HG03097 (cell line): ENCODE measurements at regions not wholly inside any gene's neighbourhood (a gene's known extent, or its start where the extent isn't known, plus 50 kb on each side); places are given as distances from the start of the nearest gene placed in this dataset.

Experiments used
- ATAC-seq: cut with Tn5 transposase; IDR thresholded peaks from one replicate; pipeline ENCODE4 v1.9.1; 2021; ENCODE audit not compliant: unreplicated experiment, low FRiP score

DNA sequence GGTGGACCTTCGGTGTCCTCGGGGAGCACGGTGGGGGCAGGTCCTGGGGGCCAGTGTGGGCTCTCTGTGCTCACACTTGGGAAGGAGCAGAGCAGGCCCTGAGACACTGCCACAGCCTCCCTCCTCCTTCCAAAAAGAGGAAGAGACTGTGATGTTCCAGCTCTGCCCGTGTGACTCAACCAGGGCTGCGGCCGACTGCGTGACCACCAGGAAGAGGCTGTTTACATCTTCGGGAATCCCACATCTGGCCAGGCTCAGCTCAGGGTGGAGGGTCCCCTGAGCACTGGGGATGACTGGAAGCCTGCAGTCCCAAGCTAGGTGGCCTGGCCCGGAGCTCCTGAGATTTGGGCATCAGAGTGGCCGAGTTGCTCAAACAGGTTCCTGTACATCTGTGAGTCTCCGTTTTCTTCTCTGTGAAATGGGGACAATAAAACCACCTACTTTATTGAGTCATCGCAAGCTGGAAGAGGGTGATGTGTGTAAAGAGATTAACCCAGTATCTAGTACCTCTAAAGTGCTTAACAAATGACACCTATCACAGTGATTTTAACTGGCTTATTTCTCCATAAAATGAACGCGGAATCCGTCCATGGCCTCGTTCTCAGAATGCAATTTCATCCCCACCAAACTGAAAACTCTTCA lies 242.1 kb downstream of the DLL1 start:
- no peak for ATAC-seq

DNA sequence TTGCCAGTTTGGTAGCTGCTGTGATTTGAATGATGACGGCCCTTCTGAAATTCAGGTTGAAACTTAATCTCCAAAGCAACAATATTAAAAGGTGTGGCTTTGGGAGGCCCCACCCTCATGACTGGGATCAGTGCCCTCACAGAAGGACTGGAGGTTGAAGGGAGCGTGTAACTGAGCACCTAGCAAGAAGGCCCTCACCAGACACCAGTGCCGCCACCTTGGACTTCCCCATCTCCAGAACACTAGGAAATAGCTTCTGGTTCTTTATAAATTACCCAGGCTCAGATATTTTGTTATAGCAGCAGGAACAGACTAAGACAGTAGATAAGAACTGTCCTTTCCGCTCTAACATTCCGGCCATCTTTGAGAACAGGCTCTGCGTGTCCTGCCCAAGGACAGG lies 243.1 kb downstream of the DLL1 start:
- ATAC-seq = no peak

DNA sequence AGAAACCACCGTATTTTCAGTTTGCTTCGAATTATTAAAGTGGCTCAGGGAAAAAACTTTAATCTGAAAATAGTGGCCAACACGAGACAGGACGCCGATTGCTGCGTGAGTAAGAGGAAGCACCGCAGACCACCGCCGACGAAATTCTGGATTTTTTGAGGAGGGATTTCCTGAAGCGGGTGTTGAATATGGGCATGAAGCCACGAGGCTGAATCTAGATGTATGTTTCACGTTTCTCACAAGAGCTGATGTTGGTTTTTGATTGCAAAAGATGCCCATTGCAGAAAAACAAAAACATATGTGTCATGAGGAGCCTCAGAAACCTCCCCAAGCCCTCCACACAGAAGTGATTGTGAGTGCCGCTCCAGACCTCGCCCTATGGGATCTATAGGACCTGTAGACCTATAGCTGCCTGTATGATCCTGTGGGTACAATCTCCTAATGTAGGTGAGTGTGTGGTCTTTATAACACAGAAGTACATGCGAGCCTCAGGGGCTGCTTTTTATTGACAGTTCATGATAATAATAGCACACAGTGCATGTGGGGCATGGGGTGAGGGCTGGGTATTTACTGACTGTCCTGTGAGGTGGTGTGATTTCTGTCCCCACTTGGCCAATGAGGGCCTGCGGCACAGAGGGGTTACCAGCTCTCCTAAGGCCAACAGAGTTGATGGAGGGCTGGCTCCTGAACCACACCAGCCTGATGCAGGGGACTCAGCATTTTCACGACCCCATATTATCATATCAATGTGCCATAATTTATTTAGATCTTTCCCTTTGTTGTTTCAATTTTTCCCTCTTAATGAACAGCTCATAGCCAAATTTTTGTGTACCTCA lies 243.9 kb downstream of the DLL1 start:
- ATAC-seq = no peak

DNA sequence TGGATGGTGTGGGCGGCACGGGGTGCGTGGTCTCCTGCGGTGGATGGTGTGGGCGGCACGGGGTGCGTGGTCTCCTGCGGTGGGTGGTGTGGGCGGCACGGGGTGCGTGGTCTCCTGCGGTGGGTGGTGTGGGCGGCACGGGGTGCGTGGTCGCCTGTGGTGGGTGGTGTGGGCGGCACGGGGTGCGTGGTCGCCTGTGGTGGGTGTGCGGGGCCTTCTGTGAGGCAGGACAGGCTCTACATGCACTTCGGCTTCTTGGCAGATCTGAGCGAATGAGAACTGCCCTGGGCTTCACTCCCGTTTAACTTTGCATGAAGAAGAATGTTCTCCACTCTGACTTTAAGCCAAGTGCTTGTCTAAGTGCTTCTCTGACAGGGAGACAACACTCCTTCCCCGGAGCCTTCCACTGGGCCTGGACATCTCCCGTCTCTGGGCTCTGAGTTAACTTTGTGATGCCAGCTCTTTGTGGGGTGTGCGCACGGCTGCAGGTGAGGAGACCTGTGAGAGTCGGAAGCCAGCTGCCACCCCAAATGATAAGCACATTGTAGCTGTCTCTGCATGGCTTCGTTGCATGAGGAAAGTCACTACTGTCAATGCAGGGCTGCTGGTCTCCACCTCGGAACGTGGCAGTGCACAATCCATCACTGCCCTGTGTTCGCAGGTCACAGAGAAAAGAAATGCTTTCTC lies 244.8 kb downstream of the DLL1 start:
- no peak for ATAC-seq

DNA sequence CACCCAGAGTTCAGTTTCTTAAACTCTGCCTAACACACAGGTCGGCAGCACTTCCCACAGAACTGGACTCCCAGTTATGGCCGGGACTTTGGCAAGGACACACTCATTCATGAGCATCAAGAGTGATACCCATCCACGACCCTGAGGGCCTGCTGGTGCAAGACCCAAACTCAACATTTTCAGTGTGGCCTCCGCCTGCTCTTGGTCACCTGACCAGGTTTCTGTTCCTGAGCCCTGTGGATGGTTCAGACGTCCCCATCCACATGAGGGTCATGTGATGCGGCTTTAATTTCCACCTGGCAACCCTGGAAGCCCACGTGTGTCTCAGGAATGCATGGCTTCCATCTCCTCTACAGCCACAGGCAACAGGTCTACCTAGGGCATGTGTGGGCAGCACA lies 245.3 kb downstream of the DLL1 start:
- no peak for ATAC-seq

DNA sequence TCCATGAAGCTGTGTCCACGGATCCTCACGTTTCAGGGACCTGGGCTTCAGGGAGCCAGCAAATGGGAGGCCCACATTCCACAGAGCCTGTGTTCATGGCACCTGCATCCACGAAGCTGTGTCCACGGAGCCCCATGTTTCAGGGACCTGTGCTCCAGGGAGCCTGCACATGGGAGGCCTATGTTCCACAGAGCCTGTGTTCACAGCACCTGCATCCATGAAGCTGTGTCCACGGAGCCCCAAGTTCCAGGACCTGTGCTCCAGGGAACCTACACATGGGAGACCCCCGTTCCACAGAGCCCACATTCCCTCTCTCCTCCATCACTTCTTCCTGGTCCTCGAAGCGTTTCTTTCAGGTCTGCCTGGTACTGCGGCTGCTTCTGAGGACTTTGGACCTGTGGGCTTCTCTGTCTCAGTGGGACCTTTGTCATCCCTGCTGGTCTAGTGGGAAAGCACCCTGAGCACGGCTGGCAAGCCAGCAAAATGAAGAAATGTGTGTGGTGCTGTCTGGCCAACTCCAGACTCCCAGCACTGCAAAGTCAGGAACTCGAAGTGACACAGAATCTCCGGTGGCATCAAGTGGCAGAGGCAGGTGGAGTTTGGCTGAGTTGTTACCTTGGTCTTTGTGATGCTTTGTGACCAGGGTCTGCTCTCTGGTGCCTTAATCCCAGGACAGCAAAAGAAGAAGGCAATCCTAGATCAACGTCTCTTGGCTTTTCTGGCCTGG lies 245.9 kb downstream of the DLL1 start:
- no peak for ATAC-seq

DNA sequence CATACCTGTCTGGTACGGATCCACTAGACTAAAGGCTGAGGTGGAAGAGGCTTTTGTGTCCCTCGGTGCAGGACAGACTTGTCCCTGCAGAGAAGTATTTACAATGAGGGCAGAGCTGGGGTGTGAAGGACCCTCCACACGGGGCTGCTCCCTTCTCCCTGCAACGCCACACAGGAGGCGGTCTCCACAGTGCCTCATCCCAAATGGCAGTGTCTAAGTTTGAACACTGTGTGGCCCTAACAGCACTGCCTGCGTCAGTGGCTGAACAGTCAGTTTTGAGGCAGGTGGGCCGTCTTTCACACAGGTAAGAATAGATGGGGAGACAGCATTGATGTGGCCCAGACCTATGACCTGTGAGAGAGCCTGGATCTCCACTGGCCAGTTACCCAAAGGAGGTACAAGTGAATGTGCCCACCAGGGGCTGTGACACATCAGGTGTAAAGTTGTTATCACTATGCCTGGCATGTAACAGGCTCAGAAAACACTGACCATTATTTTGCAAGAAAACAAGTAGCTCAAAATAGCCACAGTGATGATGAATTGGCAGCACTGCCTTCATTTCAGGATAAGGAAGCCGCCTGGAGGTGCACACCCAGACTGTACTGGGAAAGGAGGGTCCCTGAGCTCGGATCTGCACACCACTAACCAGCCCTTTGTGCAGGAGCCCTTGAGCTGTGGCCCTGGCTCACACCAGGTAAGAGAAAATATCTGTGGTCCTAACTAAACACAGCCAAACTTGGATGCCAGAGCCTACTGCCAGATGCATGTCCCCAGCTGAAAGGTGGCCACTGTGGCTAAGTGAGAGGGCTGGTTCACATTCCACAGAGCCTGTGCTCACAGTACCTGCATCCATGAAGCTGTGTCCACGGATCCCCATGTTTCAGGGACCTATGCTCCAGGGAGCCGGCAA lies 246.7 kb downstream of the DLL1 start:
- ATAC-seq = no peak

DNA sequence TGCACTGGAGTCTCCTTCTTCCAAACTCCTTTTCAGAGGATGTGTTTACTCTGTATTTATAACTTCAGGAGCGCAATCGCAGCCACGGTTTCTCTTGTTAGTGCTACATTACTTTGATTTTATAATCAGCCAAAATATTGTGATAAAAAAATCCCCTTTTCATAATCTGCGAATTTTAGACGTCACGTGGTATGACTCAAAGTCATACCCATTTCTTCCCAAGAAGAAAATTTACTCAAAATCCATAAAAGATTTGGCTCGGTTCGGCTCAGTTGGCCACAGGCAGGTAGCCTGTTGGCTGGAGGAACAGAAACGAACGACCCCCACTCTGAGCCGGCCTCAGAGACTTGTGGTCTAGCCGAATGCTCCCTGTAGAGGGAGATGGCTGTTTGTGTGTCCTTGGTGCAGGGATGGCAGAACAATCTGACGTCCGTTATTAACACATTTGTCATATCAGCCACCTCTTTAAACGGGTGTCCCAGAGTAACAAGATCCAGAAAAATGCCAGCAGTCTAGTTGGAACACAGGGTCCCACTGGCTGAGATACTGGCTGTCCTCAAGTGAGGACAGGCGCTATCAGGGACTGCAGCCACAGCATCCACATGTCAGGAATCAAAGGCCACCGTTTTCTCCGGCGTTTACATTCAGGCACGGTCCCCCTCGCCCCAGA lies 247.6 kb downstream of the DLL1 start:
- ATAC-seq = no peak

DNA sequence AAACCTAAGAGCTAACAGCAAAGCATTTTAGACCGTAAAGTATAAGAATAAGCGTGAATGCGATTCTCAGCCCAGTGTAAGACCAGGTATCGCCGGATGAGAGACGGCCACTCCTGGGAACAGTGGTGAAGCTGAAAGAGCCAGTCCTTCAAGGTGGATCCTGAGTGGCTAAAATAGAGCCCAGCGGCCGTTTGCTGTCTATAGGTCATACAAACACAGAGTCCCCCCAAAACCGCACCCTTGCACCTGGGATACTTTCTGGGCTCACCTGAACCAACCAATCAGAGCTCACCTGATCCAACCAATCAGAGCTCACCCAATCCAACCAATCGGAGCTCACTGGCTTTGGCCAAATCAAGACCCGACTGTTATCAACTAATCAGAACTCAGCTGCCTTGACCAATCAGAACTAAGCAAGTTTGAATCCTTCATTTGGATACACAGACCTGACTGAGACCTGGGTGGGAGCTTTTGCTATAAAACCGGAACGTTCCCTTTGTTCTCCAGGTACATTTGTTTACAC lies 248.2 kb downstream of the DLL1 start:
- no peak for ATAC-seq

DNA sequence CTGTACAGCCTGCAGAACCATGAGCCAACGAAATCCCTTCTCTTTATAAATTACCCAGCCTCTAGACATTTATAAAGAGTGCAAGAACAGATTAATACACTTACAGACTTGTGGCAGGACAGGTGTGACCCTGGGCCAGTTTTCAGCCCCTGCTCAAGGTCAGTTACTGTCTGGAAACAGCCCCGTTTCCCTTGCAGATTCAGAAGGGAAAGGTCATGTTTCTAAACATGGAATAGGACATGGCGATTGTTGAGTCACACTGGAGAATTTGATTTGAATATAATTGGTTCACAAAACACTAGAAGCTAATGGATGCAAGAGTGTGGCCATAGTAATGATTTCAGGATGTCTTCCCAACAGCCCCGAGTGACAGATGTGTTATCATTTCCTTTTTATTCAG lies 248.8 kb downstream of the DLL1 start:
- ATAC-seq = no peak

DNA sequence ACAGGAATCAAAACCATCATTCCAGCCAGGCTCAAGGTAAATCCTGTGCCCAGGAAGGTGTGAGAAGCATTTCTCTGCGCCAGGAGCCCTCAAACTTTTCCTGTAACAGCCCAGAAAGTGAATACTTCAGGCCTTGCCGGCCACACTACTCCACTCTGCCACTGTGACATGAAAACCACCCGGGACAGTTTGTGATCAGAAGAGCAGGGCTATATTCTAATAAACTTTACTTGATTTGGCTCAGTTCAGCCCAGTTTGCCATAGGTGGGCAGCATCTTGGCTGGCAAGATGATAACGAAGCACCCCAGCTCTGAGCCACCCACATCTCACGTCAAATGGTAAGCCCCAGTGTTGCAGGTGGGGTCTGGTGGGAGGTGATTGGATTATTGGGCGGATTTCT lies 249.4 kb downstream of the DLL1 start:
- ATAC-seq = no peak

DNA sequence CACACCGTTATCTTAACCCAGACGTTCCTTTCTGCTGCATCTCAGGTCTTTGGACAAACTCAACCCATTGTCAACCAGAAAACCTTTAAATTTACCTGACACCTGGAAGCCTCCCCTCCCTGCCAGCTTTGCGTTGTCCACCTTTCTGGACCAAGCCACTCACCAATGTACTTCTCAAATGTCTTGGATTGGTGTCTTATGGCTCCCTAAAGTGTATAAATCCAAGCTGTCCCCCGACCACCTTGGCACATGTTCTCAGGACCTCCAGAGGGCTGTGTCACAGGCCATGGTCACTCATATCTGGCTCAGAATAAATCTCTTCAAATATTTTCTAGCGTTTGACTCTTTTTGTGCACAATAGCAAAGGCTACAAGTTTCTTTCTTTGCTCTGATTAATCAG lies 250.0 kb downstream of the DLL1 start:
- no peak for ATAC-seq

DNA sequence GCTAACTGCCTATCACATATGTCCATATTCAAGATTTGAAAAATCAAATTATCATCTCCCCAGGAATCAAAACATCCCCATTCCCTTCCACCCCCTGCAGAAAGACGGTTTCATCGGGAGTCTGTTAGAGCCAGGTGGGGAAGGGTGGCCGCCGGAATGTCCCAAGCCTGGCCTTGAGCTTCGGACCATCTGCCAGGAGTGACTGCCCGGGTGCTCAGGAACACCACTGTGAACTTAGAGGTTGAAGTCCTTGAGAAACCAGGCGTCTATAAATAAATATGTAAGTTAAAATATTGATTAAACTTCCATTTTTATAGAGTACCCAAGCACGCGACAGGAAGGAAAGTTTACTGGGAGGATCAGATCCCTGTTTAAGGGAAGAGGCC lies 250.8 kb downstream of the DLL1 start:
- no peak for ATAC-seq

DNA sequence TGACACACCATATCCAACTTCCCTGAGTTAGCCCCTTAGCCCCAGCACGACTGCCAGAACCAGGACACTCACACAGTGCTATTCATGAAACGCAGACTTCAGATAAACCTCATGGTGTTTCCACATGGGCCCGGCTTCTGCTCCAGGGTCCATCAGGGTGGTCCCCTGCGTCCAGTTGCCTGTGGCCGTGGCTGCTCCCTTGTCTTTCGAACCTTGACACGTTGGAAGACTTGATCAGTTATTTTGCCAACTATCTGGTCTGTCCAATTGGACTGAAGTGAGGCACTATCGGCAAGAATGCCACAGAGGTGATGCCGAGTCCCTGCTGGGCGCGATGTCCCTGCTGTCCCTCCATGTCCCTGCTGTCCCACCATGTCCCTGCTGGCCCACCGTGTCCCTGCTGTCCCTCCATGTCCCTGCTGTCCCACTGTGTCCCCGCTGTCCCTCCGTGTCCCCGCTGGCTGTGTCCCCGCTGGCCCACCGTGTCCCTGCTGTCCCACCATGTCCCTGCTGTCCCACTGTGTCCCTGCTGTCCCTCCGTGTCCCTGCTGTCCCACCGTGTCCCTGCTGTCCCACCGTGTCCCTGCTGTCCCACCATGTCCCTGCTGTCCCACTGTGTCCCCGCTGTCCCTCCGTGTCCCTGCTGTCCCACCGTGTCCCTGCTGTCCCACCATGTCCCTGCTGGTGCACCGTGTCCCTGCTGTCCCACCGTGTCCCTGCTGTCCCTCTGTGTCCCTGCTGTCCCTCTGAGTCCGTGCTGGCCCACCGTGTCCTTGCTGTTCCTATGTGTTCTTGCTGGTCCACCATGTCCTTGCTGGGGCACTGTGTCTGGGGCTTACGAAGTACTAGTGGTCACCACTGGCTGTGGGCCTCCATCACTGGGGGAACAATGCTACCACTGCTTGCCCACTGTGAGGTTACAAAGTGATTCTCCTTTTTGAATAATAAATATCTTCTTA lies 251.4 kb downstream of the DLL1 start:
- ATAC-seq = no peak

DNA sequence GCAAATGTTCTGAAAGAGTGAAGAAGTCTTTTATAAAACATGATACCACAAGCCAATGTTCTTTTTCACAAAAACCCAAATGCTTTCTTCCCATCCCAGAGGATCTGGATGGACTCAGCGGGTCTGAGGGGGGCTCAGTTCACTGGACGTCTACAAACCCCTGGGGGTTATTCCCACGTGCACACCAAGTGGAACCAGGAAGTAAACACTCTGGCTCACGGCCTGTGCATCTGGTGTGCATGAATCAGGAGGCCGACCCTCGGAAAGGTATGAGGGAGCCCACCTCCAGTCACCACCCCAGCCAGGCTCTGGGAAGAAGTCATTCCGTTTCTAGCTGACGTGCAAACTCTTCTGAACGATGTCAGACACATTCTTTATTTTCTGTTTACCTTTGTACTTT lies 252.2 kb downstream of the DLL1 start:
- no peak for ATAC-seq

DNA sequence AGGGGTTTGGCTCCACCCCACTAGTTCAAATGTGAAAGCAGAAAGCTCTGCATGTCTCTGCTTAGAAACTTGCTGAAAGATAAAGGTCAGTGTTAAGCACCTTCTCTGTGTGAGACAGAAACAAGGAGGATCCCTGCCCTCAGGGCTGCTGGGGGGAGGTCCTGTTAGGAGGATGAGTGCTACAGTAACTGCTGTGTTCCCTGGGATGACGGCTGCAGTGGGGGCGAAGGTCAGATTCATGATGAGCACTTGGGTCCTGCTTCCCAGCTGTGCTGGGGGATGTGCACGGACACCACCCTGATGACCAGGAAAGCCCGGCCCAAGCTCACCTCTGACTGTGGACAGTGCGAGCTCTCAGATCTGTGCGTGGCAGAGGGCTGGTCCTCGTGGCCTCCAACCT lies 252.6 kb downstream of the DLL1 start:
- no peak for ATAC-seq

DNA sequence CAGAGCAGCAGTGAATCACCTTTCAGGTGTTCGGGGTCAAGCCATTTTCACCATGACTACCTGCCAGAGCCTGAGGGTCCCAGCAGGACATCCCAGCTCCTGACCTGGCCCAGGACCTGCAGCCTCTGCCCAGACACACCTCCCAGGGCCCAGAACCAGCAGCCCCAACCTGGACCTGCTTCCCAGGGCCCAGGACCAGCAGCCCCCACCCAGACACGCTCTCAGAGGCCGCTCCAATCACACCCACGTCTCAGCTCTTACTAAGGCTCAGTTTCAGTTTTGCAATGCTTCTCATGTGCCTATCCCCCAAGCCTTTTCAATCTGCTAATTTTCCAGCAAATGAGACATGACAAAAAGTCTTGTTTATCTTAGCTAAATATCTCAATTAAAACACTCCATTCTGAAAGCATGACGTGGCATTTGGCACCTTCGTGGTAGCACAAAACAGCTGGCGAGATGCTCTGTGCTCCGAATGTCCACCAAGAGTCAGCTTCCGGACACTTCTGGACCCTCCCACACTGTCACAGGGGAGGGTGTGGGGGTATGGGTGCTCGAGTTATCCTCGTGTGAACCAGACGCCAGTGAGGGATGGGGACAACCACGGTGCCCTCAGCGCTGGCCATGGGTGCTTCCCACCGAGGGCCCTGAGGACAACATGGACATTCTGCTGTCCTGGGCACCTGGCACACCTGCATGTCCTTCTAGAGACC lies 253.2 kb downstream of the DLL1 start:
- no peak for ATAC-seq

DNA sequence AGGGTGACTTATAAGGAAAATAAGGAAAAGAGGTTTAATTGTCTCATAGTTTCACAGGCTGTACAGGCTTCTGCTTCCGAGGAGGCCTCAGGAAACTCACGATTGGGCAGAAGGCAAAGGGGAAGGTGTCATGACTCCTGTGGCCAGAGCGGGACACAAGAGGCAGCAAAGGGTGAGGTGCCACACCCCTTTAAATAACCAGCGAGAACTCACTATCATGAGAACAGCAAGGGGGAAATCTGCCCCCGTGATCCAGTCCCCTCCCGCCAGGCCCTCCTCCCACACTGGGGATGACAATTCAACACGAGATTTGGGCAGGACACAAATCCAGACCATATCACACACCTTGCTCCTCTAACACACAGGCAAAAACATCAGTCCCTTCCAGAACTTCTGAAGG lies 254.0 kb downstream of the DLL1 start:
- no peak for ATAC-seq
